Stimulated activated CD4-positive, alpha-beta T cell treated with anti-CD3 and anti-CD28 coated beads, TNF-alpha, amount 100 ng/mL, for 4 hours (primary cell): ENCODE measurements at regions not wholly inside any gene's neighbourhood (a gene's known extent, or its start where the extent isn't known, plus 50 kb on each side); places are given as distances from the start of the nearest gene placed in this dataset.
"Not testable (repeated sequence)": the region's sequence is repeated elsewhere in the genome, so short reads cannot be mapped to it uniquely, and the experiment has no call there.

Experiments
- DNase-seq, 3 experiments: peaks; one replicate each; pipeline ENCODE4 v3.0.0-alpha.2; 2020; ENCODE audit warnings: low read depth in 3 of 3

DNA sequence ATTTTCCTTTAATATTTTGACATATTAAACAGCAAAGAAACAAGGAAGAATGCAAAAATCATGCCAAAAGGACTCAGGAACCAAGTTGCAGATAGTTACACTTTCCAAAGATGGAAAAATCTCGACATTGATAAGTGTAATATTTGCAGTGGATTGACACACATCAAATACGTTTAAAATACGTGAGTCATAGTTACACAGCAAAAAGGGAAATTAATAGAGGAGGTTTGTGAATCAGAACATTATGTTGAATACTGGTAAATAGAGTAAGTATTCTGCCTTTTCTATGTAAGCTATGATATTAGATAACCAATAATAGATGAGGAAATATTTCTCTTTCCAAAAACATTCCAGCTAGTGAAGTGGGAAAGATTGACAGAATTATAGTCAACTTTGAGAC is 1761.3 kb upstream of the IGFBP7 start:
- DNase-seq, result no peak

DNA sequence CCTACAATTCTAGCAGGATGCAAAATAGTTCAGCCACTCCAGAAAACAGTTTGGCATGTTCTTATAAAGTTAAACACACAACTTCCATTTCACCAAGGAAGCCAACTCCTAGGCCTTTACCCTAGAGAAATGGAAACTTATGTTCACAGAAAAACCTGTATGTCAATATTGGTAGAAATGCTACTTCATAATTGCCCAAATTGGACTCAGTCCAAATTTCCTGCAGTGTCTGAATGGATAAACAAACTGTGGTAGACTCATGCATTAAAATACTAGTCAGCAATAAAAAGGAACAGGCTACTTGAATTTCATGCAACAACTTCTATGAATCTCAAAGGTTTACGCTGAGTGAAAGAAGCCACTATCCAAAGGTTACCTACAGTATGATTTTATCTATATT is 1738.8 kb upstream of the IGFBP7 start:
- no peak for DNase-seq

DNA sequence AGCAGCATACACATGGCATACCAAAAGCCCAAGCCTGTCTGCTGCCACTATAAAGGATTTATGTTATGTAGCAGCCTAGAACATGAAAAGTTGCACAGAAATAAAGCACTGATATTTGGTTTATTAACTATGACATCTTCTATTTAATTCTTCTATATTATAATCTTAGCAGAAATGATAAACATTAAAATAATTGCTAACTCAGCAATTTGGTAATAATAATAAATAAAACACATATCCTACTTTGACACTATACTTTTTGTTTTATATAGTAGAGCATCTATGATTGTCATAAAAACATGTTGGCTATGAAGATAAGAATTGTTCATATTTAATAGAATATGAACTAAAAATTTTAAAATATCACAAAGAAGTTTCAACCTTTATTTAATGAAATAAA is 1733.3 kb upstream of the IGFBP7 start:
- no peak for DNase-seq

DNA sequence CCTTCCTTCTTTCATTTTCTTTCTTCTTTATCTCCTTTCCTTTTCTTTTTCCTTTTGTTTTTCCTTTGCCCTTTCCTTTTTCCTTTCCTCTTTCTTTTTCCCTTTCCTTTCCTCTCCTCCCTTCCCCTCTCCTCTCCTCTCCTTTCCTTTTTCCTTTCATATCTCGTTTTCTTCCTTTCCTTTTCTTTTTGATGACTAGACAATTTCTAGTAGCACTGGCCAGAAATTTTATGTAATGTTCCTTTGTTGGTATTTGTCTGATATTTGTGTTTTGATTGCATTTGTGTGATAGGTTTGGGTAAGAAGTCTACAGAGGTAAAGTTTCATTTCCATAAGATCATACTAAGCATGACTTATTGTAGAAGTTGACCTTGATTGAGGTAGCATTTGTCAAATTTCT is 1722.9 kb upstream of the IGFBP7 start:
- no peak for DNase-seq

DNA sequence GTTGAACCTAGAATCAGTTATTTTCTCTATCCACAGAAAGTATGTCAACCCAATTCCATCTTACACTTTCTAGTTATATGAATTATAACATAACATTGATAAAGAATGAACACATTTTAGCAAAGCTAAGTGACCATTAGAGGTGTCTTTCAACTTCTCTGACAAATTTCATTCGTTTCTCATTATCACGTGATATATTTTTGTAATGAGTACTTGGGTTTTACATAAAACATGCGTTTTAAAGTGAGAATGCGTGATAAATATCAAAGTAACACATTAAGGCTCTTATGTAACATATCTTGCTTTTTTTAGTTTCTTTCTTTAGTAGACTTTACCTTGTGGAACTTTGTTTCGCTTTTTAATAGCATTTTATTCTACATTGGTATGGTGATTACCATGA is 1715.1 kb upstream of the IGFBP7 start:
- no peak for DNase-seq

DNA sequence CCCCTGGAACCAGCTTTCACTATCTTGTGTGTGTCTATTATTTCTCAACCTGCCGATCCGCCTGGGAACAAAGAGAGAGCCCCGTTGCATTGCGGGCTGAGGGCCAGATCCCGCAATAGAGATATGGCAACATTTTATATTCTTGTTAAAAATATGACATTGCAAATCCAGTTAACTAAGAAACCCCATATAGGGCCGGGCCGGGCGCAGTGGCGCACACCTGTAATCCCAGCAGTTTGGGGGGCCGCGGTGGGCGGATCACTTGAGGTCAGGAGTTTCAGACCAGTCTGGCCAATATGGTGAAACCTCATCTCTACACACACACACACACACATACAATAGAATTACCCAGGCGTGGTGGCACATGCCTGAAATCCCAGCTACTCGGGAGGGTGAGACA is 1708.4 kb upstream of the IGFBP7 start:
- not testable (repeated sequence) for DNase-seq

DNA sequence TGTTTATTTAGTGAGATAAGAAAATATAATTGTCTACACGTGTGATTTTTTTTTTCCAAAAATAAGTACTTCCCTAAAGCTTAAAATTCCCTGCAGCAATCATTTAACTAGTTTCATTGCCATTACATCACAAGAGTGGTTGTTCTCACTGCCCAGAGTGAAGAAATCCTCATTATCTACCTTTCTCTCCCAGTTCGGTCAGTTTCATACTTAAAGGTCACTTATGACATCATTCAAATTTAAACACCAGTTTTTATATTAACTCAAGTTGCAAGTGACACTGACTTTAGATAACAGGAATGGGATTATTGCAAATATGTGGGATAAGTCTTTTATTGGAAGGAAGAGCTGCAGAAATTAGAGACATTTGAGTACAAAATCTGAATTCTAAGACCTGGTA is 1699.8 kb upstream of the IGFBP7 start:
- no peak for DNase-seq

DNA sequence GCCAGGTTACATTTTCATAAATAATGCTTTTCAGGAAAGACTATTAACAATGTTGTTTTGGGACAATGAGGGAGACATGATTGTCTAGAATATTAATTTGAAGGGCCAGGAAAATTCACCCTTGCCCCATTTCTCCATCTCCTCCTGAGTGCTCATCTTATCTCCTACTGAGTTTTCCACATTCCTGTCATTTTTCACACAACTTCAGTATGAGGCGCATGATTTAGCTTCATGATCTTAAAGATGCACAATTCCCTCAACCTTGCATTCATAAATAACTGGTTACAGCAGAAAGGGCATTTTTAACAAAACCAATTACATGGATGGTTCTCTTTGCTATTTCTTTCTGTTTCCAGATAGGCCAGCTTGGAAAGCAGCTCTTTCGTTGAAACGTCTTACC is 1699.2 kb upstream of the IGFBP7 start:
- no peak for DNase-seq

DNA sequence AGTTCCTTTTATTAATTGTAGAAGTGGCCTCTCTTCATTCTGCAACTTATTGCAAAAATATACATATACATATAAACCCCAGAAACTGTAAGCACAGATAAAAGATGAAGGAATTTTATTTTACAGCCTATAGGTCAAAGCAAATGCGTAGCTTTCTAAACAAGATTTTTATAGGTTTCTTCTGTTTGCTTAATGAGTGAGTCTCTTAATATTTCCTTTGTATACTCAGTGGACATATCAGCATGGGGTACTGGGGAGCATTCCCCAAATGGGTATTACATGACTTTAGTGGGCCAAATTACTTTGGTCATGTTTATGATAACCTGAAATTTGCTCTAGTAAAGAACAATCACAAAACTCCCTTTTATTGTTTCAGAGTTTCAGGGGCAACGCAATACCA is 1698.6 kb upstream of the IGFBP7 start:
- DNase-seq, result no peak

DNA sequence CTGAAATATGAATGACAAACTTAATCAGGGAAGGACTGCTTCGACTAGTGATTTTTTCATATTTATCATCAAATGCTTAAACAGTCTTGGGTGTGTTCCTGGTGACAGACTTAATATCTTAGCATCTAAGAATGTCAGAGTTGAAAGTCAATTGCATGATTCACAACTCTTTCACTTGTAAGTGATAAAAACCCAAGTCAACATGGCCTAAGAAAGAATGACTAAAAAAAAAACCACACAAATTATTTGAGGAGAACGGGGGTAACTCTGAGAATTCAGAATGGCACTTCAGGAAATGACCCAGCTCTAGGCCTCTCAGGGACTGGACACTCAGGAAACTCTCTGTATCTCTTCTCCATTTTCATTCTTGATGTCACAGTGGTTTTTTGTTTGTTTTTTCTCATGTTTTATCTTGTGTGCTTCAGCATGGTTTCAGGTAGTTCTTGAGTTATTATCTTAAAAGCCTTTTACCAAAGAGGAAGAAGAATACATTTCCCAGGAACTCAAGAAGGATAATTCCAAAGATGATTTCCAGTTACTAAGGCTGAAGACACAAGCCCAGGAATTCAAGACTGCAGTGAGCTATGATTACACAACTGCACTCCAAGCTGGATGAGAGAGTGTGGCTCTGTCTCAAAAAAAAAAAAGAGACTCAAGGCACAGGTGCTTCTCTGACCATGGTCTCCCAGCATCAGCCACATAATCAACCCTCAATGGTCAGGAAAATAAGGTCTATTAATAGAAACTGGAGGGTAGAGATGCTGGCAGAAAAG is 1697.8 kb upstream of the IGFBP7 start:
- no peak for DNase-seq

DNA sequence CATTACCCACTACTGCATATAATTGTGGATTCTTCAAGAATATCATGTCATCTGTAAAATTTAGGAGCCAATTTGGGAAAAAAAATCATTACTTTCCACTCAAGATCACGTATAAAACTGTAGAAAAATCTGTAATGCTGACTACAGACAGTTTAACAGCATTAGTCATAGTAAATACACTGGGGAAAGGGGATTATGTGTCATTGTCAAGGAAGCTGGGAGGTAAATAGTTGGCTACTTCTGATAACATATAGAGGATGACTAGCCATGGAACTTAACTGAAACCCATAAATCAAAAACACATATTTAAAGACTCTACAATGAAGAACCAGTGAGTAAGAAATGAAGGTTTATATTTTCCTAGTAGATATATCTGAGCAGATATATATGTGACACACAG is 1666.4 kb upstream of the IGFBP7 start:
- no peak for DNase-seq

DNA sequence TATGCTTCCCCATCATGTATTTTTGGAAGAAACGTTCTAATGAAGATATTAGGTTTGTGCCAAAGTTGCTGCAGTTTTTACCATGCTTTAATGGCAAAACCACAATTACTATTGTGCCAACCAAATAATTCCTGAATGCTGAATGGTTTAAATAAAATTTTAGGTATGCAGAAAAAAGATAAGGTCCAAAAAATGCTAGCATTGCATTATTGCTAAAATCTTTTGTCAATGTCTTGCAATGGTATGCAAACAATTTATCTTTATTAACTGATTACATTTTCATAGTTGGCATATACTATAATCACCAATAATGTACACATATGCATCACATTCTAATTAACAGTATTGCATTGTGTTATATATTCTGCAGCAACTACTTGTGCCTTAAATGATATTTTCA is 1657.4 kb upstream of the IGFBP7 start:
- DNase-seq, result no peak

DNA sequence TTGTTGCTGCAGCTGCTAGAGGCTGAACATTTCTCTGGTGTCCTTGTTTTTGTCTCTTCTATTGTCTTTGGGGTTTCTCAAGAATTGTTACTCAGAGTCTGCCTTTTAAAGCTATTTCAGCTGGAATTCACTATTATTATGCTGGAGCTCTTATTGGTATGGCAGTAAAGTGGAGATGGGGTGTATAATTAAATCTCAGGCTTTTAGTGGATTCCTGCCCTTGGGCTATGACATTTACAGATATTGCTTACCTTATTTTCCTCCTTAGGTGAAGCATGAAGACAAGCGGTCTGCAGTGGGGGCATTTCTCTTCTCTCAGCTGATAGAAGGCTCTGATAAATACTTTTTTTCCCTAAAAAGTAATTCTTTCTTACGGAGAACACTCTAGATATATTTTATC is 1656.6 kb upstream of the IGFBP7 start:
- no peak for DNase-seq

DNA sequence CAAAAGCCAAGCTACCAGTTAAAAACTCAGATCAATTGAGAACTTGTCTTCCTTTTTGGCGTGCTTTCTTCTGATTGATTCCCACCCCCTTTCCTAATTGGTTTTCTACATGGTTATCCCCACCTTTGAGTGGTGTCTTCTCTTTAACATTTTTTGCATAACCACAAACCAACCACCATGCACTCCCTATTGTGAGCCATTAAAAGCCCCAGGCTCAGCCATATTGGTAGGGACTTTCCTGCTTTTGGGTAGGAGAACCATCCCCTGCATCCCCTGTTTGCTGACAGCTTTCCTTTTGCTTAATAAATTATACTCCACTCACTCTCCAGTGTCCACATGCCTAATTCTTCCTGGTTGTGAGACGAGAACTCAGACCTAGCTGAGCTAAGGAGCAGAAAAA is 1651.4 kb upstream of the IGFBP7 start:
- DNase-seq, result no peak

DNA sequence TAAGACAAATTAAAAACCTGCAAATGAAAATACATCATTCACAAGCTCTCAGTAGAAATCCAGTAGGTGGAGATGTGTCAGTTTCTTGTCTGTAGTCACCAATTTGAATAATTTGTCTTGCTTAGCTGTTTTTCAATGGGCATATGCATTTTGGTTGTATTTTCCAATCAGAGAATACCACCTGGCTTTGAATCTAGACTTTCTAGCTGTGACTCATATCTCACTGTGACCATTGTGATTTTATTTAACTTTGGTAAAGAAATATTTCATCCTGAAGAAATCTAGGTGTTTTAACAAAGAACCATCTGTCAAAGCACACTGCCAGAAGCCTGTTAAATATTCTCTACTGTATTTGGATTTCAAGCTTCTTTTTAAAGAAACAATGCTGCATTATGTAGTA is 1650.6 kb upstream of the IGFBP7 start:
- DNase-seq, result no peak

DNA sequence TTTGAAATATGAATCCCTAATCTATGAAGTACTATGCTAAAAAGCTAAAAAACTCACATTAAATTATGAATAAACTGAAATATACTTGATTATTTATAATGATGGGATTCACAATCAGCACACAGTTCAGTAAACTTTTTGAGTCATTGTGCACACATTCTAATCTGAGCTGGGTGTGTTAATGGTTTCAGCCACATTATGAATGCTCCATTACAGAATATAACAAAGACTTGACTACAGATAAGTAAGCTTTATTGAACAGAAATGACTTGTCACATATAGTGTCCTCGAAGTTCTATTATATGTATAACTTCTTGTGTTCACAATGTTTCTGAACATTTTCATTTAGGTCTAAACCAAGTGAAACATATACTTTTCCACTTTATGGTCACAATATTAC is 1649.9 kb upstream of the IGFBP7 start:
- no peak for DNase-seq

DNA sequence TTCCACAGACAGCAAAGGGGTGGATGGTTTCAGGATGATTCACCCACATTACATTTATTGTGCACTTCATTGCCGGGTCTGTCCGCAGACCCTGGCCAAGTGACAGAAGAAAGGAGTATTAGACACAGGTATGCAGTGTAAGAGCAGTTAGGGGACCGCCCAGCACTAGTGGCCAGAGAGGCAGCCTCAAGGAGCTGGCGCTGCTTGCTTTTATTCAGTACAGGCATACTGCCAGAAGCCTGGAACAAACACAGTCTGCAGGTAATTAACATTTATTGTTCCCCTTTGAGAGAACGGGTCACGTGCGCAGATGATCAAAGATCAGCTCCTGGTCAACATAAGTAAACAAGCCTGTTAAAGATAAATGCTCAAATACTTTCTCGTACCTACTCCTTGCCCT is 1639.0 kb upstream of the IGFBP7 start:
- no peak for DNase-seq

DNA sequence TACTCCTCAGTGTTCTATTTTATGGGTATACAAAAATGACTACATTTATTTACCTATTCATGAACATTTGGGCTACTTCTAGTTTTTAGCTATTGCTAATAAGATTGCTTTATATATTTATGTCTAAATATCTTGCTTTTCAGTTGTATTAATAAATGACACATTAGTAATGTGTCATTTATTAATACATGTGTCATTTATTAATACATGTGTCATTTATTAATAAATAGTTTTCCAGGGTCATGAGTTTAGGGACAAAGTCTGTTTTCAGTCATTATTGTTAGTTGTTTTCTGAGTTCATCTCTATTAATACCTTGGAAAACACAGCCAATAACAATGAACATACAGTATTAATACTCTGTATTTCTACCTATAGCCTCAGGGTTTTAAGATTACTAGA is 1630.7 kb upstream of the IGFBP7 start:
- no peak for DNase-seq

DNA sequence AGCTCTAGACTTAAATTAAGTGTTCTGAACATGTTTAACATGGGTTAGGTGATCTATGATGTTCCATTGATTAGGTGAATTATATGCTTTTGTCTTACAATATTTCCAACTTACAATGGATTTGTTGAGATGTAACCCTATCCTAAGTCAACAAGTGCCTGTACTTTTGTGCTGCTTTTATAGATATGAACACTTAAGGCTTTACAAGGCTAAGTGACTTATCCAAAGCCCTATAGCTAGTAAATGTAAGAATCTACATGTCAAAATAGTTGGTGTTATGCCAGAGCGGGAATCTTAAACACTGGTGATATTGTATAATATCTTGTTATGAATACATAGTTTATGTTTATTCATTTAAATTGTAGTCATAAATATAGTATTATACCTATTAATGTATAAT is 1629.1 kb upstream of the IGFBP7 start:
- DNase-seq, result no peak

DNA sequence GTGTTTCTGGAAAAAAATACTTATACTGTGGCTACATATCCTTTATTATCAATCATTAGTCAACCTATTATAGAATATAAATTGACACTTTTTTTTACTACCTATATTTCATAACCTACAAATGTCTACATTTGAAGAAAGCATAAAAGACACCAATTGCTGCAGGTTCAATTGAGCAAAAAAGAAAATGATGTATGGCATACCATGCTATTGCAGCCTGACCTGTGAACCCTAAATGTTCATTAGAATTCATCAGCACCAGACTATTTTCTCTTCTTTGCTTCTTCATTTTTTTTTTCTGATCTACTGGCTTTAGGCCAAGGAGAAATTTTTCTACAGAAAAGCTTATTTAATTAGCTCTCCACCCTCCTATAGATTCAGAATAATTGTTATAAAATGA is 1628.2 kb upstream of the IGFBP7 start:
- DNase-seq, result no peak

DNA sequence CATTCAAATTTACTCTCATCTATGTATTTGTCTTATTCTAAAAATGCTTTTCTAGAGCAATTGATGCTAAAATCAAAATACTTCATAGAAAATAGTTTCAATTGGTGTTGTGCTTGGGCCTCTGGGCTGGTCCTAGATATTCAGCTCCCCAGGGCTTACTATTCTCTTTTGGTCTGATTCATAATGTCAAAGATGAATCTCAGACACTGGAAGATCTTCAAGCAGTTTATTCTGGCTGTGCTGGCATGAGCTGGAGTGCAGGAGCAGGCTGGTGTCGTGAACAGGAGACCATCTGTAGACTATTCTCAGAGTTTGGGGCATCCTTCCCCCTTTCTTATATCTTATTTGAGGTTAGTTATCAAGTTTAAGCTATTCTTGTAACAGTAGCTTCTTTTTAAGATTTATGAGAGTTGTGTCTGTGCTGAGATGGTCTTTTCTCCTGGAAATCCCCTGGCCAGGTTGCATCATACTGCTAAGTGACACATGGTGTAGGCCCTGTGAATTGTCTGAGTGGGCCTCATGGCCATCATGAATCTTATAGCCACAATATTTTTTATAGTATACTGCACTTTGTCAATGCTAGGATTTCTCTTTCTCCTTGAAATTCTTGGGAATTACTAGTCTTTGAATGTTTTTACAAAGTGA is 1624.0 kb upstream of the IGFBP7 start:
- no peak for DNase-seq

DNA sequence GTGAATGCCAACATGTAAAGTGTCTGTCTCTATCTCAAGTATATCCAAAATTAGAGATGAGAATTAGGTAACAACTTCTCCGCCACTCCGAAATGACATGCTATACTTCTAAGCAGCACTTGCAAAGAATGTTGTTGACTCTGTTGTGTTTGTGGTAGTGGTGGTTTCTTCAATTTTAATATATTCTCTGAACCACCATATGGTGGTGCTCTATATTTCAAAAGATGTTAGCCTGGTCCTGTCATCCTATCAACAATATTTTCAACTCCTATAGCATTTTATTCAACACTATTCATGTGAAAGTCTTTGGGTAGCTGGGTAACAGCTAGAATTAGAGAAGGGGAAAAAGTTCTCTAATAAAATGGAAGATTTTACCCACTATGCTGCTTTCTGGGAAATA is 1622.8 kb upstream of the IGFBP7 start:
- no peak for DNase-seq

DNA sequence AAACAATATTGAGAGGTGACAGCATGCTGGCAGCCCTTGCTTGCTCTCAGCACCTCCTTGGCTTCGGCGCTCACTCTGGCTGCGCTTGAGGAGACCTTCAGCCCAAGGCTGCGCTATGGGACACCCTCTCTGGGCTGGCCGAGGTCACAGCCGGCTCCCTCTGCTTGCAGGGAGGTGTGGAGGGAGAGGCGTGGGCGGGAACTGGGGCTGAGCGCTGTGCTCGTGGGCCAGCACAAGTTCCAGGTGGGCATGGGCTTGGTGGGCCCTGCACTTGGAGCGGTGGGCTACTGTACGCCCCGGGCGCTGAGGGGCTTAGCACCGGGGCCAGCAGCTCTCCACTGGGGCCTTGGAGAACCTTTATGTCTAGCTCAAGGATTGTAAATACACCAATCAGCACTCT is 1613.8 kb upstream of the IGFBP7 start:
- DNase-seq, result no peak

DNA sequence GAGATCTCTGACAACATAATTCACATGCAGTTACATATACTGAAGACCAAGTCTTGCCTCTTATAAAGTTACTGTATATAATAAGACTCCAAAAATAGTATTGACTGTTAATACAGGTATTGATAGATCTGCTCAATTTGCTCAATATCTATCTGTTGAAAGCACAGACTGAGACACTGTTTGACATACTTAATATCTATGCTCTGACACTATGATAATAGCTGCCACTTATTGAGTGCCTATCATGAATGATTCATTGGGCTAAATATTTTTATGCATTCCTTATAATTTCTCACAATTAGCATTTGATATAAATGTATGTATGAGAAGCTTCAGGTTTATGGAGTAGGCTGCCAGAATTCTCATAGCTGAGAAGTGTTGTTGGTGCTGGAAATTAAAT is 1600.9 kb upstream of the IGFBP7 start:
- no peak for DNase-seq
